HG02588 (cell line): ENCODE measurements at regions not wholly inside any gene's neighbourhood (a gene's known extent, or its start where the extent isn't known, plus 50 kb on each side); places are given as distances from the start of the nearest gene placed in this dataset.
"Not testable (repeated sequence)": the region's sequence is repeated elsewhere in the genome, so short reads cannot be mapped to it uniquely, and the experiment has no call there.

Experiments
- ATAC-seq: cut with Tn5 transposase; IDR thresholded peaks from one replicate; pipeline ENCODE4 v1.9.1; 2021; ENCODE audit warnings: mild to moderate bottlenecking, moderate library complexity; ENCODE audit not compliant: unreplicated experiment

- ATAC-seq = not testable (repeated sequence)
These were observed 223.5 kb downstream of the MAF start for GRCh38 chr16:79377082-79377481.

DNA sequence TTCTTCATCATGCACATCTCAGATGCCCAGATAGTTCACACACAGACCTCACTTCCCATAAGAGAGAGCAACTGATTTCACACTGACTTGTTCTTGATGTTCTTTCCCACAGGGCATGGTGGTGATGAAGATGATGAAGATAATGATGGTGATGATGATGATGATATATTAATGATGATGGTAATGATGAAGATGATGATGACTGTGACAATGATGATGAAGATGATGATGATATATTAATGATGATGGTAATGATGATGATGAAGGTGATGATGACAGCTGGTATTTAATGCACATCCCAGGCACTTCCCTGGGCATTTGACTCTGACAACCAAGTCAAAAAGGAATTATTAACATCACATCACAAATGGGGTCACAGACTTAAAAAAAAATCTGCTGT is 225.2 kb downstream of the MAF start:
- ATAC-seq = no peak

DNA sequence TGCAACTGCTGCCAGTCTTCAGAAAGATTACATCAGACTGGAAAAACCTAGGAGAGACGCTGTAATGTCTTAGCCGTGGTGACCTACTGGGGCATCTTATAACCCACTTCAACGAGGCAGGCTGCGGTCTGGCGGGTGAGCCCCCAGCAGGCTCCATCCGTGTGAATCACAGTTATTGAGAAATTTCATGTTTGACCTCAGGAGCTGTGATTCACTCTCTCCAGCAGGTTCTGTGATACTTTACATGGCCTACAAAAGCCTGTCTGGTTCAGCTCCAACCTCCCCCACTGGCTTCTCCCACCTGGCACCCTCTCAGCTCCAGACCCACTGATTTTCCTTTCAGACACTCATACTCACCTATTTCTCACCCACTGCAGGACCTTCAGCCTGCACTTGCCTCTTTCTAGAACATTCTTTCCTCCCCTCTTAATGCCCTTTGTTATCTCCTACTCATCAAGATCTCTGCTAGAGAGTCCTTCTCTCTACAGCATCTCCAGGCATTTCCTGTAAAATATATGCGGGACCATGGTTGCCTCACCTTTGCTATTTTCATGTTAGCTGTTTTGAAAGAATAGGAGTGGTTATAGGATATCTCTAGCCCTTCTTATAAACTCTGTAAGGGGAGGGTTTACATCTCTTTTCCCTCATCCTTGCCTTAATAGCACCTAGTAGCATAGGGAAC is 227.9 kb downstream of the MAF start:
- no peak for ATAC-seq

- no peak for ATAC-seq
These were observed 229.8 kb downstream of the MAF start for GRCh38 chr16:79370736-79371135.

DNA sequence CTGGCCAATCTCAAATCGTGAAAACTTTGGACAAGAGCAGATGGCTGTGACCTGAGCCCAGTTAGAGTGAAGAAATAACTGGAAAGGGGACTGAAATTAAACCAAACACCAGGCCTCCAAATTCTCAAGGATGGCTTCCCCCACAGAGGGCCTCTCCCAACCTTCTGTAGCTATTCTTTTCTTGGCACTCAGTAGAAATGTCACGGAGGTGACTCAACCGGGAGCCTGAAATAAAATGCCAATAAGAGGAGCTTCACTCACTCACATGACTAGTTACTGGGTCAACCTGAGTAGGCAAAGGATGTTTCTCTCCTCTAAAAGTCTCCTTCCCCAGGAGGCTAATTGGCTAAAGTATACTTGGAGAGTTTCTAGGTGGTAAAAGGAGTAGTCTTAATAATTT is 230.7 kb downstream of the MAF start:
- ATAC-seq = no peak

- ATAC-seq = no peak
These were observed 232.7 kb downstream of the MAF start for GRCh38 chr16:79367822-79368221.

DNA sequence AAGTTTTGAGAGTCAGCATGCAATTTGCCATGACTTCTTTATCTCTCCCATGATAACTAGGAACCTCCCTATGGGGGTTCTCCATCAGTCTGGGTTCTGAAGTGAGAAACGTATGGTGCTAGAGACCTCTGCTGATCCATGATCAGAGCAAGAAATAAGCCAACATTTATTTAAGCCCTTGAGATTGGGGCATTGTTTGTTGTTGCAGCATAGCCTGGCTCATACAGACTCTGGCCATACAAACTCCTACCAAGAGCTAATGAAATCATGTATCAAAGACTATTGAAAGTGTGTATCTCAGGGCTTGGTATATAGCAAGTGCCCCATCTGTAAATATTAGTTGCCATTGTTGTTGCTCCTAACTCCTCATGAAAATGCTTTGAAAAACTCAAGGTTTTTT is 233.9 kb downstream of the MAF start:
- ATAC-seq = no peak

GRCh38 chr16:79365702-79366101 is 234.8 kb downstream of the MAF start:
- no peak for ATAC-seq

GRCh38 chr16:79363484-79363883 is 237.1 kb downstream of the MAF start:
- ATAC-seq = no peak

DNA sequence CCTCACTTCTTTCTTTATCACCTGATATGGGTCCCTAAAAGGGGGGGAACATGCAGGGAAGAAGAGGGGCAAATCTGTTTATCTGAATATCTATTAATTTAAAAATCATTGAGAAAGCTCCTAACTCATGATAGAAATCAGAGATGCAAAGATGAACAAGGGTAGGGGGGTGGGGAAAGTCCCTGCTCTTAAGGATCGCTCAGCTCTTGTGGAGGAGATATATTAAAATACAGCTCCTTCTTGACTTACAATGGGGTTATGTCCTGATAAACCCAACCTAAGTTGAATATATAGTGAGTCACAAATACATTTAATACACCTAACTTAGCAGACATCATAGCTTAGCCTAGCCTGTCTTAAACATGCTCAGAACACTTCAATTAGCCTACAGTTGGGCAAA is 237.5 kb downstream of the MAF start:
- ATAC-seq = no peak

- ATAC-seq = no peak
These were observed 238.1 kb downstream of the MAF start for GRCh38 chr16:79362300-79362970.

- no peak for ATAC-seq
These were observed 239.3 kb downstream of the MAF start for GRCh38 chr16:79361132-79361751.

DNA sequence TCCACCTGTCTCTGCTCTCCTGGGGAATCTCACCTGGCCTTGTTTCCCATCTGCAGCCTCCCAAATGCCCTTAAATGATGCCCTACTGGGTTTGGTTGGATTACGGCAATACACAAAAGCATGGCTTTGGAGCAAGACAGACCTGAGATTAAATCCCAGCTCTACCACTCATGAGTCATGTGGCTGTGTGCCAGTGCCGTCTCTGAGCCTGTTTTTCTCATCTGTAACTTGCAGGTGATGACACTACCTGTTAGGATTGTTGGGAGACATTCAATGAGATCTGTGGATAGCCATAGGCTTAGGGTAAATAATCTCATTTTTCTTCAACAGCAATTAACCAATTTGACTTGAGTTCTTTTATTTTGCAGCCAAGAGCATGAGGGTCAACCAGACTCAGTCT is 240.3 kb downstream of the MAF start:
- ATAC-seq = no peak

- ATAC-seq = no peak
These were observed 241.5 kb downstream of the MAF start for GRCh38 chr16:79359082-79359481.

DNA sequence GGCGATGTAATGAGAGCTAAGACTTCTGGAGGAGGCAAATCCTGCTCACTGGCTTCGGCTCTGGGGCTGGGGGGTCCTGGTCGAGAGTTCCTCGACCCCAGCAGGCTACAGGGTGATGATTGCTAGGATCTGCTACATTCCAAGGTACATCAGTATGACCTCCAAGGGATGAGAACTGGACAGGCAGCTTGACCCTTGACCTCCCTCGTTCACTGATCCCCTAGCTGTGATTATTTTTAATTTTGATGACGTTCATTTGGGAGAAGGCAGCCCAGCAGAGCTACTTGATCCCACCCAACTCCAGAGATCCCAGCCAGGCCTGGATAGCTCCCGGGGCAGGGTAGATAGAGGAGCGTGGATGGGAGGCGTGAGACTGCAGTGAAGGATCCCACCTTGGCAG is 242.3 kb downstream of the MAF start:
- no peak for ATAC-seq

- ATAC-seq = no peak
These were observed 244.8 kb downstream of the MAF start for GRCh38 chr16:79355600-79356358.

DNA sequence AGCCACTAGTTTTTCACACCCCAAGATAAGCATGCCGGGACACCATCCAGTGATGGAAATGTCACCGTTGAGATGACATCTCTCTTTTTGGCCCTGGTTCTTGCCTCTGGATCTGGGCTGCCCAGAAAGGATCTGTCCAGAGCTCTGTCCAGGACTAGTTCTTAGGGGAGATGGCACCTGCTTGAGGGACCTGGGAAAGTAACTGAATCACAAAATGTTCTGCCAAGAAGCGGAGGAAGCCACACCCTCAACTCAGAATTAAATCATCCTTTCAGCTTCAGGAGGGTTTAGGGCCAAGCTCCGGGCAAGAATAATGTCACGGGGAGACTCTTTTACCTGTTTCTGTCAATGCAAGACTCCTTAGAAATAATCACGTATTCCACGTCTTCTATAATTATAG is 248.6 kb downstream of the MAF start:
- ATAC-seq = no peak

GRCh38 chr16:79349803-79350202 is 250.7 kb downstream of the MAF start:
- no peak for ATAC-seq

DNA sequence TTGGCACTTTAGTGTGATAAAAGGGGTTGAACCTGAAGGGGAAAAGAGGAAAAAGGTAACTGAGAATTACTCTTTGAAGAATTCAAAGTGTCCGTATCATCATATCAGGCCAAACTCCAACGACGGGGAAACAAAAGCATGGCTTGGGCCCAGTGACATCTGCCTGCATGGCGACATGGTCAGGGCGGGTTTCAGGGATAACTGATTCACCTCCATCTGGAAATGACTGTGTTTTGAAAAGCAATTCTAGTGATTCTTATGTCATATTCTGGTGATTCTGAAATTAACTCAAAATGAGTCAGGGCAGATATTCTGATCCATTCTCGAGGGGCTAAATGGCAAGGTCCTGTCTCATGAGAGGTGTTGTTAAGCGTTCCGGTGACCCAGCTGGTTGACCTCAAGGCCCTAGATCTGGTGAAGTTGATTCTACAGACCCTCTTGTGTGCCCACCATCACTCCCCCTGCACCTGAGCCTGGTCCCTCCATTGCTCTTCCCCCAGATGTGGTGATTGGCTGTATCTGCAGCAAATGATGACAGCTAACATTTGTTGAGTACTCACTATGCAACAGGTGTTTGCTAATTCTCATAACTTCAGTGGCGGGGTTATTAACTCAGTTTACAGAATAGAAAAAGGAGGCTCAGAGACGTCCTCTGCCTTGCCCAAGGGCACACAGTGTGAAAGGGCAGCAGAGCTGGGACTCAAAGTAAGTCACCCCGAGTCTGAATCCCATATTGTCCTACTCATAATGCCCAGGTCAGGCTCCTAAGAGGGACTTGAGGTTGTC is 251.8 kb downstream of the MAF start:
- no peak for ATAC-seq

DNA sequence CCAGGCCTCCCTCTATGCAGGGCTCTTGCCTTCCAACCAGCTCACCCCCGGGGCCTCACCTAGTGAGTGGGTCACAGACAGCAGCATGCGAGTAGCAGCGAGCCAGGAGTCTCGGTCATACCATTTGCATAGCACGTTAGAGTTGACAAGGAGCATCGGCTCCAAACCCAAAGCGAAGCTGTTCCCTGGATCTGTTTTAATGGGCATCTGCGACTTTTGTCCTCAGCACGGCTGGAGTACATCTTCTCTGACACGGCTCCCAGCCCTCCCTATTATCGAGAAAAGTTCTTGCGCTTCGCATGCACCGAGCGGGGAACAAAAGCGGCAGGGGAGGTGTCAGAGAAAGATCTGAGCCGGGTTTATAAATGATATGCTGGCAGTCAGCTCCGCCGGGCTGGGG is 253.3 kb downstream of the MAF start:
- ATAC-seq = no peak

DNA sequence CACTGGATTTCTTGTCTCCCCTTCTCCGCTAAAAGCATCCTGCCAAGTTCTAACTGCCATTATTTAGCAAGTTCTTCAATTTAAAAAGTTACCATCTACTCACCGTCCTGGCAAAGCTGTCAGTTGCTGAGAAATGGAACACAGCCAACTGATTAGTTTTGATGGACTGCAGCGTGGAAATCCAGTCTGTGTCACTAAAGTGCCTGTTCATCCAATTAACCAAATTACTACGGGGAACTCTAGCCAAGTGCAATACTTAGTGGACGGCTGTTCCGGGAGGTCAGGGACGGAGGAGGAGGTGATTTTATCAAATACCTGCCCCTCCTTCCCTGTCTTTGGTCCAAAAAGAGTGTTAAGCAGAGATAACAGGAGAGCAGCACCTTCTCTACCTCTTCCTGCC is 260.7 kb downstream of the MAF start:
- no peak for ATAC-seq
